H1 (cell line): ENCODE measurements at regions not wholly inside any gene's neighbourhood (a gene's known extent, or its start where the extent isn't known, plus 50 kb on each side); places are given as distances from the start of the nearest gene placed in this dataset.

Source experiments
- BRCA1 ChIP-seq: IDR thresholded peaks from 2 replicates; pipeline ENCODE4 v1.6.1; 2012; ENCODE audit warnings: low read depth, low read length, improper control_type of control experiment
- CEBPB ChIP-seq: IDR thresholded peaks from 2 replicates; pipeline ENCODE4 v1.6.1; 2012; ENCODE audit warnings: low read depth, low read length
- CTCF ChIP-seq, 3 experiments: IDR thresholded peaks; 1 replicate in 2 of 3; 2 replicates in 1 of 3; pipeline versions ENCODE4 v1.5.1 to v1.6.1; 2011; ENCODE audit warnings: low read length in 3 of 3, mild to moderate bottlenecking in 3 of 3, inconsistent platforms in 2 of 3, low read depth in 1 of 3, moderate library complexity in 1 of 3; ENCODE audit not compliant: insufficient read depth in 1 of 3; ENCODE audit errors: control extremely low read depth in 1 of 3
- E2F6 ChIP-seq: IDR thresholded peaks from 2 replicates; pipeline ENCODE4 v1.6.1; 2012; ENCODE audit warnings: inconsistent platforms
- EZH2 ChIP-seq: fragments of 200-600 bp; sonication (generic); IDR thresholded peaks from 2 replicates; pipeline ENCODE4 v1.7.1; 2012; ENCODE audit warnings: low read depth, mild to moderate bottlenecking, moderate library complexity, low read length, inconsistent platforms; ENCODE audit not compliant: severe bottlenecking
- GABPA ChIP-seq: IDR thresholded peaks from 2 replicates; pipeline ENCODE4 v1.6.1; 2011; ENCODE audit warnings: mild to moderate bottlenecking, low read length, moderate library complexity, borderline replicate concordance; ENCODE audit not compliant: insufficient read depth
- GTF2F1 ChIP-seq: IDR thresholded peaks from 2 replicates; pipeline ENCODE4 v1.6.1; 2012; ENCODE audit warnings: low read depth, low read length, improper control_type of control experiment, borderline replicate concordance
- KDM1A ChIP-seq: fragments of 200-600, 300-600 bp; sonication (generic); IDR thresholded peaks from 2 replicates; pipeline ENCODE4 v1.7.1; 2016; ENCODE audit warnings: mild to moderate bottlenecking, low read length, borderline replicate concordance
- PHF8 ChIP-seq: fragments of 200-600 bp; sonication (generic); conservative IDR thresholded peaks from 2 replicates; pipeline ENCODE4 v1.7.1; 2012; ENCODE audit warnings: low read depth, mild to moderate bottlenecking, inconsistent platforms, low read length, moderate library complexity
- POLR2A ChIP-seq, 2 experiments: IDR thresholded peaks; 1 replicate in 1 of 2; 2 replicates in 1 of 2; pipeline ENCODE4 v1.6.1; 2011; ENCODE audit warnings: low read depth in 2 of 2, low read length in 2 of 2, mild to moderate bottlenecking in 2 of 2; ENCODE audit errors: control extremely low read depth in 1 of 2
- RAD21 ChIP-seq, 2 experiments: IDR thresholded peaks in 1 of 2; conservative IDR thresholded peaks in 1 of 2; 2 replicates each; pipeline ENCODE4 v1.6.1; 2011; ENCODE audit warnings: low read depth in 2 of 2, low read length in 2 of 2, improper control_type of control experiment in 1 of 2, inconsistent platforms in 1 of 2, mild to moderate bottlenecking in 1 of 2, moderate library complexity in 1 of 2
- RFX5 ChIP-seq: IDR thresholded peaks from 2 replicates; pipeline ENCODE4 v1.6.1; 2011; ENCODE audit warnings: low read depth, low read length, improper control_type of control experiment, borderline replicate concordance
- RNF2 ChIP-seq: fragments of 200-900, 300-1000 bp; sonication (generic); IDR thresholded peaks from 2 replicates; pipeline ENCODE4 v1.7.1; 2016; ENCODE audit warnings: borderline replicate concordance, low read depth, mild to moderate bottlenecking, antibody characterized with exemption, low read length; ENCODE audit not compliant: poor library complexity, severe bottlenecking; ENCODE audit errors: missing control alignments
- USF2 ChIP-seq: IDR thresholded peaks from 2 replicates; pipeline ENCODE4 v1.6.1; 2011; ENCODE audit warnings: low read length, improper control_type of control experiment

GRCh38 chr3:31103623-31104180 is 209.2 kb upstream of the GADL1 start:
- no peak for TF ChIP-seq CTCF (IDR thresholded peaks at IDR 0.05; ENCODE audit: control extremely low read depth in 1 of 3, insufficient read depth in 1 of 3, low read depth in 1 of 3, low read length in 3 of 3)
- TF ChIP-seq CEBPB: no peak
- TF ChIP-seq BRCA1: no peak
- no peak for TF ChIP-seq GTF2F1
- no peak for TF ChIP-seq KDM1A
- no peak for TF ChIP-seq E2F6
- no peak for TF ChIP-seq GABPA
- no peak for TF ChIP-seq RAD21 (IDR thresholded peaks at IDR 0.05 in 1 of 2, conservative IDR thresholded peaks at IDR 0.05 in 1 of 2; ENCODE audit: low read depth in 2 of 2, low read length in 2 of 2)
- TF ChIP-seq USF2: no peak
- no peak for TF ChIP-seq PHF8
- TF ChIP-seq RNF2: no peak
- TF ChIP-seq RFX5: no peak
- TF ChIP-seq POLR2A (IDR thresholded peaks at IDR 0.05; ENCODE audit: control extremely low read depth in 1 of 2, low read depth in 2 of 2, low read length in 2 of 2): no peak
- TF ChIP-seq EZH2: no peak
